ENCODE measurements at regions not wholly inside any gene's neighbourhood (a gene's known extent, or its start where the extent isn't known, plus 50 kb on each side); places are given as distances from the start of the nearest gene placed in this dataset.

DNA sequence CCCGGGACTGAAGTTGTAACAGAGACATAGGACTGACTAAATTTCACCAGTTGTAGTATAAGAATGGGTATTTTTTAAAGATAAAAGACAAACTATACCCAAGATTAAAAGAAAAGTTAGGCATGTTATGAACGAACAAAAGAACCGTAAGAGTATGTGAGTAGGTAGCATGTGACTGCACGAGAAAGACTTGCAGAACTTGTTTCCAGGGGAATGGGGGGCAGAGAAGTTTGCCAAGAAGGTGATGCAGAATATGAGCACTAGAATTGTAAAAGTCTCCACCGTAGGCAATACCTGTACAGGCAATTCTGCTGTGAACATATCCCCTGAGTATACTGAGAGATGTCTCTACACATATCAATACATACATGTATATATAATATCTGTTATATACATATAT, 614.7 kb downstream of the PRELID2 start:
- H3K4me1 ChIP-seq (ENCODE audit: insufficient read depth, low read length) = no peaks in the 10 kb centered on the region
- ATAC-seq (ENCODE audit: insufficient read depth, low read depth) (no peak), DNase-seq (no peak)
- H3K36me3 ChIP-seq (ENCODE audit: insufficient read depth, low read length) = no peaks in the 10 kb centered on the region
- no peak for TF ChIP-seq EZH2 (IDR thresholded peaks at IDR 0.05; ENCODE audit: borderline replicate concordance, low read depth, low read length, severe bottlenecking)
- TF ChIP-seq, protein P1, sequence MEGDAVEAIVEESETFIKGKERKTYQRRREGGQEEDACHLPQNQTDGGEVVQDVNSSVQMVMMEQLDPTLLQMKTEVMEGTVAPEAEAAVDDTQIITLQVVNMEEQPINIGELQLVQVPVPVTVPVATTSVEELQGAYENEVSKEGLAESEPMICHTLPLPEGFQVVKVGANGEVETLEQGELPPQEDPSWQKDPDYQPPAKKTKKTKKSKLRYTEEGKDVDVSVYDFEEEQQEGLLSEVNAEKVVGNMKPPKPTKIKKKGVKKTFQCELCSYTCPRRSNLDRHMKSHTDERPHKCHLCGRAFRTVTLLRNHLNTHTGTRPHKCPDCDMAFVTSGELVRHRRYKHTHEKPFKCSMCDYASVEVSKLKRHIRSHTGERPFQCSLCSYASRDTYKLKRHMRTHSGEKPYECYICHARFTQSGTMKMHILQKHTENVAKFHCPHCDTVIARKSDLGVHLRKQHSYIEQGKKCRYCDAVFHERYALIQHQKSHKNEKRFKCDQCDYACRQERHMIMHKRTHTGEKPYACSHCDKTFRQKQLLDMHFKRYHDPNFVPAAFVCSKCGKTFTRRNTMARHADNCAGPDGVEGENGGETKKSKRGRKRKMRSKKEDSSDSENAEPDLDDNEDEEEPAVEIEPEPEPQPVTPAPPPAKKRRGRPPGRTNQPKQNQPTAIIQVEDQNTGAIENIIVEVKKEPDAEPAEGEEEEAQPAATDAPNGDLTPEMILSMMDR (IDR thresholded peaks at IDR 0.05; ENCODE audit: borderline replicate concordance, extremely low read depth, low read length, poor library complexity, severe bottlenecking) = no peak
- H3K9me3 ChIP-seq (ENCODE audit: insufficient read depth, low read length, severe bottlenecking) = no peaks in the 10 kb centered on the region
- no peak overlapping the region for H3K9ac ChIP-seq (ENCODE audit: low read depth, low read length)
- no peak overlapping the region for H3K4me2 ChIP-seq (ENCODE audit: insufficient read depth, low read length)
- no peak overlapping the region for H2AFZ ChIP-seq (ENCODE audit: low read depth, low read length)
- no peaks in the 10 kb centered on the region for H3K79me2 ChIP-seq (ENCODE audit: insufficient read depth, low read length)
- H4K20me1 ChIP-seq (ENCODE audit: insufficient read depth, low read length) = no peaks in the 10 kb centered on the region
- no peak overlapping the region for H3K27ac ChIP-seq (ENCODE audit: low read length)
- no peaks in the 10 kb centered on the region for H3K27me3 ChIP-seq (ENCODE audit: insufficient read depth, low read length, poor library complexity)
- H3K4me3 ChIP-seq (ENCODE audit: low read depth in 1 of 2, low read length in 2 of 2) = no peak overlapping the region

DNA sequence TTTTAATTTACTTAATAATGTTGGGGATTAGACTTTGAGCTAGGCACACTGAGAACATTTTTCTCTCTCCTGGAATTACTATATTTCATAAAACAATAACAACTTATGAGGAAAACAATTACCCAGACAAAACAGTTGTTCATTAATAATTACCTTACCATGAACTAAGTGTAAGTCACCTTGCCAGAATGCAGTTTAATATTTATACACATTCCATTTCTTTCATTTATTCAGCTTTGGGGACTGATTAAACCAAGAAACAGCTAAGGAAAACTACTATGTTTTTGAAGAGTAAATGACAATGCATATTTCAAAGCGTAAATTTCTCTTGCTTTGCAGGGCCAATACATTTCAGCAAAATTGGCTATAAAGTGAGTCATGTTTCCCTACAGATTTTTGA, 616.2 kb downstream of the PRELID2 start:
- DNase-seq (no peak), ATAC-seq (ENCODE audit: insufficient read depth, low read depth) (no peak)
- Histone ChIP-seq H3K36me3 (ENCODE audit: insufficient read depth, low read length) (no peaks in the 10 kb centered on the region), H3K9ac (ENCODE audit: low read depth, low read length) (no peak overlapping the region), H2AFZ (ENCODE audit: low read depth, low read length) (no peak overlapping the region), H3K9me3 (ENCODE audit: insufficient read depth, low read length, severe bottlenecking) (no peaks in the 10 kb centered on the region), H4K20me1 (ENCODE audit: insufficient read depth, low read length) (no peaks in the 10 kb centered on the region), H3K27ac (ENCODE audit: low read length) (no peak overlapping the region), H3K79me2 (ENCODE audit: insufficient read depth, low read length) (no peaks in the 10 kb centered on the region), H3K4me1 (ENCODE audit: insufficient read depth, low read length) (no peaks in the 10 kb centered on the region), H3K4me3 (ENCODE audit: low read depth in 1 of 2, low read length in 2 of 2) (no peak overlapping the region), H3K27me3 (ENCODE audit: insufficient read depth, low read length, poor library complexity) (no peaks in the 10 kb centered on the region), H3K4me2 (ENCODE audit: insufficient read depth, low read length) (no peak overlapping the region)
- TF ChIP-seq EZH2 (IDR thresholded peaks at IDR 0.05; ENCODE audit: borderline replicate concordance, low read depth, low read length, severe bottlenecking) = no peak
- TF ChIP-seq, protein P1 (IDR thresholded peaks at IDR 0.05; ENCODE audit: borderline replicate concordance, extremely low read depth, low read length, poor library complexity, severe bottlenecking) = no peak

DNA sequence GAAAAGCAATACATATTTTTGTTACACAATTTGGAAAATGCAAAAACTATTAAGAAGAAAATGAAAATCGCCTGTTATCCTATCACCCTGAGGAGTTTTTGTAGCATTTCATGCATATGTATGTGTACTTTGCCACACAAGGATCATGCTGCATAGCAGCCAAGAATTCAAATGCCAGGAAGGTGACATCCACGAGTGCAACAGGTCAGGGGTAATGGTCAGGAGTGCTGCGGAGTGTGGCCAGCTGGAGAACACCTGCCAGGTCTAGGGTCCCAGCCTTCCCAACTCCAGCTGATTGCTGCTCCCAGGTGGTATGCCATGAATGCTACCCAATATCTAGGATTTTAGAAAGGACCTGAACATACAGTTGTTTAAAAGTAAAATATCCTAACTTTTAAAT, 617.1 kb downstream of the PRELID2 start:
- DNase-seq = no peak
- Histone ChIP-seq H3K27ac (ENCODE audit: low read length) (no peak overlapping the region), H3K9me3 (ENCODE audit: insufficient read depth, low read length, severe bottlenecking) (no peaks in the 10 kb centered on the region), H4K20me1 (ENCODE audit: insufficient read depth, low read length) (no peaks in the 10 kb centered on the region), H3K4me3 (ENCODE audit: low read depth in 1 of 2, low read length in 2 of 2) (no peak overlapping the region), H3K36me3 (ENCODE audit: insufficient read depth, low read length) (no peaks in the 10 kb centered on the region), H3K79me2 (ENCODE audit: insufficient read depth, low read length) (no peaks in the 10 kb centered on the region), H3K4me2 (ENCODE audit: insufficient read depth, low read length) (no peak overlapping the region), H3K27me3 (ENCODE audit: insufficient read depth, low read length, poor library complexity) (no peaks in the 10 kb centered on the region), H3K4me1 (ENCODE audit: insufficient read depth, low read length) (no peaks in the 10 kb centered on the region), H2AFZ (ENCODE audit: low read depth, low read length) (no peak overlapping the region), H3K9ac (ENCODE audit: low read depth, low read length) (no peak overlapping the region)
- ATAC-seq (ENCODE audit: insufficient read depth, low read depth) = no peak
- TF ChIP-seq EZH2 (IDR thresholded peaks at IDR 0.05; ENCODE audit: borderline replicate concordance, low read depth, low read length, severe bottlenecking) = no peak
- TF ChIP-seq, protein P1 (IDR thresholded peaks at IDR 0.05; ENCODE audit: borderline replicate concordance, extremely low read depth, low read length, poor library complexity, severe bottlenecking) = no peak

DNA sequence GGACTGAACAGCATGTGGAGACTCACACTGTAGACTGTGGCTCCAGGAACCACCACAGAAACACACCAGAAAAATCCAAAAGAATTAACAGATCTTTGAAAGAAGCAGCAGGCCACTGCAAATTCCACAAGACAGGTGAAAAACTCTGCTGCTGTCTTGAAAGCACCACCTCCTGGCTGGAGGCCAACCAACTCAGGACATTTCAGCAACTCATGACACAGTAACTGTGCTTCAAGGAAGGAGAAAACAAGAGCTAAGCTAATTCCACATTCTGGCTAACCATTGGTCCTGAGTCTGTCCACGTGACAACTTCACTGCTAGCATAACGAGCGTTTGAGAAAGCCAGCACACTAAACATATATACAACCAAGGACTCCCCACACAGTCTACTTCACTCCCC, 625.1 kb downstream of the PRELID2 start:
- no peak for DNase-seq
- Histone ChIP-seq H3K4me1 (ENCODE audit: insufficient read depth, low read length) (no peaks in the 10 kb centered on the region), H3K27ac (ENCODE audit: low read length) (no peak overlapping the region), H3K27me3 (ENCODE audit: insufficient read depth, low read length, poor library complexity) (no peaks in the 10 kb centered on the region), H3K79me2 (ENCODE audit: insufficient read depth, low read length) (no peaks in the 10 kb centered on the region), H3K9me3 (ENCODE audit: insufficient read depth, low read length, severe bottlenecking) (no peaks in the 10 kb centered on the region), H3K36me3 (ENCODE audit: insufficient read depth, low read length) (no peaks in the 10 kb centered on the region), H3K4me2 (ENCODE audit: insufficient read depth, low read length) (no peak overlapping the region), H3K4me3 (ENCODE audit: low read depth in 1 of 2, low read length in 2 of 2) (no peak overlapping the region), H3K9ac (ENCODE audit: low read depth, low read length) (no peak overlapping the region), H4K20me1 (ENCODE audit: insufficient read depth, low read length) (no peaks in the 10 kb centered on the region), H2AFZ (ENCODE audit: low read depth, low read length) (no peak overlapping the region)
- ATAC-seq (ENCODE audit: insufficient read depth, low read depth) = no peak
- TF ChIP-seq EZH2 (IDR thresholded peaks at IDR 0.05; ENCODE audit: borderline replicate concordance, low read depth, low read length, severe bottlenecking) = no peak
- TF ChIP-seq, protein P1 (IDR thresholded peaks at IDR 0.05; ENCODE audit: borderline replicate concordance, extremely low read depth, low read length, poor library complexity, severe bottlenecking) = no peak
